ENCODE measurements at regions not wholly inside any gene's neighbourhood (a gene's known extent, or its start where the extent isn't known, plus 50 kb on each side); places are given as distances from the start of the nearest gene placed in this dataset.

DNA sequence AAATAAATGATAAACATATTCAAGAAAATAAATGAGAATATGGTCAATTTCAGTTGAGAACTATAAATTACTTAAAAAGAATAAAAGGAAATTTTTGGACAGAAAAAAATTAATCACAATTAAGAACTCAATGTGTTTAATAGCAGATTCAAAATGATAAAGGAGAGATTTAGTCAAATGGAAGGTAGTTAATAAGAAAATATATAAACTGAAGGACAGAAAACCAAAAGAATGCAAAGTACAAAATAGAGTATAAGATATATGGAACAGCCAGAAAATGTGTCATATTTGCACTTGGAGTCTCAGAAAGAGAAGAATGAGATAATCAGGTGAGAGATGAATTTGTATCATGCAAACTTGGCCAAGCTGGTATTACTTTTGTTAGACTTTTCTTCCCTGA lies 201.8 kb upstream of the ARID1B start:
- TF ChIP-seq, protein P1, sequence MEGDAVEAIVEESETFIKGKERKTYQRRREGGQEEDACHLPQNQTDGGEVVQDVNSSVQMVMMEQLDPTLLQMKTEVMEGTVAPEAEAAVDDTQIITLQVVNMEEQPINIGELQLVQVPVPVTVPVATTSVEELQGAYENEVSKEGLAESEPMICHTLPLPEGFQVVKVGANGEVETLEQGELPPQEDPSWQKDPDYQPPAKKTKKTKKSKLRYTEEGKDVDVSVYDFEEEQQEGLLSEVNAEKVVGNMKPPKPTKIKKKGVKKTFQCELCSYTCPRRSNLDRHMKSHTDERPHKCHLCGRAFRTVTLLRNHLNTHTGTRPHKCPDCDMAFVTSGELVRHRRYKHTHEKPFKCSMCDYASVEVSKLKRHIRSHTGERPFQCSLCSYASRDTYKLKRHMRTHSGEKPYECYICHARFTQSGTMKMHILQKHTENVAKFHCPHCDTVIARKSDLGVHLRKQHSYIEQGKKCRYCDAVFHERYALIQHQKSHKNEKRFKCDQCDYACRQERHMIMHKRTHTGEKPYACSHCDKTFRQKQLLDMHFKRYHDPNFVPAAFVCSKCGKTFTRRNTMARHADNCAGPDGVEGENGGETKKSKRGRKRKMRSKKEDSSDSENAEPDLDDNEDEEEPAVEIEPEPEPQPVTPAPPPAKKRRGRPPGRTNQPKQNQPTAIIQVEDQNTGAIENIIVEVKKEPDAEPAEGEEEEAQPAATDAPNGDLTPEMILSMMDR (IDR thresholded peaks at IDR 0.05), result no peak
- no peak for TF ChIP-seq POLR2A (IDR thresholded peaks at IDR 0.05)
